ENCODE measurements at regions not wholly inside any gene's neighbourhood (a gene's known extent, or its start where the extent isn't known, plus 50 kb on each side); places are given as distances from the start of the nearest gene placed in this dataset.
"Not testable (repeated sequence)": the region's sequence is repeated elsewhere in the genome, so short reads cannot be mapped to it uniquely, and the experiment has no call there.

DNA sequence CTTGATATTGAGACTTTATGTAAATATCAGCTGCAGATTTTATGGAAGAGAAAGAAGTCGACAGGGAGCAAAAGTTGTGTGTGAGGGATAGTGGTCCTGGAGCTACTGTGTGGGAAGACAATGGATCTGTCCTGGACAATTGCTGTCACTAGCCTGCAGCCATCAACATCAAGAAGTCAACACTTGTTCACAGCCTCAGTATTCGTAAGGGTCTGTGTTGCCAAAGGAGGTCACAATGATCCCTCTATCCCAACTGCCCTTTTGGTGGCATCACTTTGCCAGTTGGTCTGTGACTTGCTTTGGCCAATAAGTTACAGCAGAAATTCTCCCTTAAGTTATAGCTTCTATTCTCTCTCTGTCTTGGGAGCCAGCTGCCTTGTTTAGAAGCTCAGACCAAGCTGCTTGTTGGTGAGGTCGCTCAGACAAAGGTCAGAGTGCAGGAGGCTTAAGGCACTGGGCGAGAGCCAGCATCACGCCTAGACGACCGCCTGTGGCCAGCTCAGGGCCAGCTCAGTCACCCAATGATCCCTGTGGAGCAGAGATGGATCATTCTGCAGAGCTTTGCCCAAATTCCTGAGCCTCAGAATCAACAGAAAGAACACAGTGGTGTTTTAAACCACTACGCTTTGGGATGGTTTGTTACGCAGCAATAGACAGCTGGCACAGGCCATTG is 134.9 kb downstream of the RHOU start:
- no peak for DNase-seq

GRCh38 chr1:228871314-228872061 is 136.2 kb downstream of the RHOU start:
- no peak for DNase-seq

DNA sequence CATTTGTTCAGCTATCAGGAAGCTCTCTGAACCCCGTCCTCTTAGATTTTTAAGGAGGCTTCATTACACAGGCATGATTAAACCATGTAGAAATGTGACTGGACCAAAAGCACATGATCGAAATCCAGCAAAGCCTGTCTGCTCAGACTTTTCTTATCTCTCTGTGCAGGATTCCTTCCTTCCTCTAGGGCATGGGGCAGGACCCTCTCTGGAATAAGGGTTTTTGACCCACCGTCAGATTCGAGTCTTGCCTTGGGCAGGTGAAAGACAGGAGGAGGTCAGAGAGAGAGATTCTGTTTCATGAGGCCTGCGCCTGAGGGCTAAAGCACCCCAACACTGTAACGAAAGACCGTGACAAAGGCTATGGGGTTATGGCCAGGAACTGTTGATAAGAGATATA is 136.8 kb downstream of the RHOU start:
- no peak for DNase-seq

DNA sequence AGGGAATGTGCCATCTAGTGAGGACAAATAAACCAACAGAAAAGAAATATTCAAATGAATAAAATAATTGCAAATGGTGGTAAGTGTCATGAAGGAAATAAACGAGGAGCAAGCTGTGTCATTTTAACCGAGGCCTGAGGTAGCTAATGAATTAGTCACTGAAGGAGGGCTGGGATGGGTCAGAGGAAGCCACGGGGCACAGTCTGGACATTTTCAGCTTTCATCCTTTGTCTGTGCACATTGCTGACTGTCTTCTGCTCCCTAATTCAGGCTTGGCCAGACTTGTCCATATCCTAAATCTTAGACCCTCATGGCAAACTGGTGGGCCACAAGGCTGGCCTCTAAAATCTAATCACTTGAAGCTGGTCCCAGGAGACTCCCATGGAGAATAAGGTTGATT is 138.4 kb downstream of the RHOU start:
- DNase-seq, result no peak

GRCh38 chr1:228875741-228876140 is 140.5 kb downstream of the RHOU start:
- no peak for DNase-seq

- DNase-seq, result no peak
Observed at GRCh38 chr1:228876187-228876586, 140.9 kb downstream of the RHOU start.

GRCh38 chr1:228879164-228879563 is 143.9 kb downstream of the RHOU start:
- no peak for DNase-seq

GRCh38 chr1:228882041-228882770 is 146.9 kb downstream of the RHOU start:
- no peak for DNase-seq

GRCh38 chr1:228882771-228883450 is 147.6 kb downstream of the RHOU start:
- no peak for DNase-seq

- DNase-seq, result no peak
Observed at GRCh38 chr1:228883535-228883934, 148.3 kb downstream of the RHOU start.

GRCh38 chr1:228884196-228884595 is 148.9 kb downstream of the RHOU start:
- DNase-seq, result no peak

- DNase-seq, result no peak
Observed at GRCh38 chr1:228884615-228885566, 149.6 kb downstream of the RHOU start.

GRCh38 chr1:228885845-228886244 is 150.6 kb downstream of the RHOU start:
- no peak for DNase-seq

DNA sequence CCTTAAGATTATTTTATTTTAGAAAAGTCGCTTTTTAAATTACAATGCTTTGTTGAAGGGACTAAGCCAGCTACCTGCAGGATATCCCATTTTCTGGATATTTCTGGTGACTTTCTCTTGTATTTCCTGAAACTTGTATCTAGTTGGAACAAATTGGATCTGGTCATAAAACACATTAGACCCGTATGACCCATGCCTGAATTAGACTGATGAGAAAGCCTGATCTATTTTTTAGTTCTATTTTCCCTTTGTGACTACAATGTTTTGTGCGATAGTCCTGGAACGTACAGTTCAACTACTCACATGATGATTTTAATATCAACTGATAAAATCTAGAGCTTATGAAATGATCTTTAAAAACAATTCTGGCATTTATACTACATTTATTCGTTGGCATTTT is 151.8 kb downstream of the RHOU start:
- no peak for DNase-seq

DNA sequence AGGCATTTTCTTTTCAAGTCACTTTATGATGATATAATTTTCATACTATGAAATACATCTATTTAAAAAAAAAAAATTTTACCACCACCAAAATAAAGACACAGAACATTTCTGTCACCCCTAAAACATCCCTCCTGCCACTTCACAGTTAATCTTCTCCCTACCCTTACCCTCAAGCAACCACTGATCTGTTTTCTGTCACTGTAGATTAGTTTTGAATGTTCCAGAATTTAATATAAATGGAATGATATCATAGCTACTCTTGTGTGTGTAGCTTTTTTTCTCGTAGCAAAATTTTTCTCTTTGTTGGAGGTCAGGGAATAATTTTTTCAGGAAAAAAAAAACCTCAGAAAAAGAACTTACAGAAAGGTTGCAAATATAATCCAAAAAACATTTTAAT is 152.7 kb downstream of the RHOU start:
- DNase-seq, result no peak

GRCh38 chr1:228889289-228889688 is 154.0 kb downstream of the RHOU start:
- no peak for DNase-seq

DNA sequence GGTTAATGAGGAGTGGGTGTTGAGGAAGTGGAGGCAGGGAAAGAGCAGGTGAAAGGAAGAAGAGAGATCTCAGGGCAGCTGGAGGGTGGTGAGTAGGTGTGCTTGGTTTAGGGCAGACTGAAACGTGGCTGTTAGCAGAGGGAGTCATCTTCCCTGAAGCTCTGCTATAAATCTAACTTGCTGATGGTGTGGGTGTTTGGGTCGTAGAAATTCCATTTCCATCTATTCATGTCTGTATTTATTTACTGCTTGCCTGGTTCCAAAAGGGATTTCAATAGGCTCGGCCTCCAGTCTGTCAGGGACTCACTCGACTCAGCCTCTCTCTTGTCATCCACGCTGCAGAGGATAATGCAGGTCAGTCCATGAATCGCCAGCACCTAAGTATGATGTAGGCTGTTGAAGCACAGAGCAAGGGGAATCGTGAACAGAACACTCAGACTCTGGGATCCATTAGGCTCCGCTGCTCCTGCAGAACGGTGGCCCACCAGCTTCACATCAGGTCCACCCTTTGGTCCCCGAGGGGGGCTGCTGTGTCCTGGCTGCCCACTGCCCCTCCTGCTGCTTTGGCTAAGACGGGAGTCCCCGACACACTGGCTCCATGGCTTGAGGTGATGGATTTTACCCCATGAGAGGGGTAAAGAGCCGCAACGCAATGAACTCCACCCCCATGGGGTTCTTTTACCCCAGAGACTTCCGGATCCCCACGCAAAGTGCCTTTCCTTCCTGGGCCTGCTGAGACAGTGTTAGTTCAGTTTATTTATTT is 156.2 kb downstream of the RHOU start:
- DNase-seq, result no peak

- not testable (repeated sequence) for DNase-seq
Observed at GRCh38 chr1:228892200-228892599, 156.9 kb downstream of the RHOU start.

GRCh38 chr1:228894442-228894989 is 159.2 kb downstream of the RHOU start:
- no peak for DNase-seq

DNA sequence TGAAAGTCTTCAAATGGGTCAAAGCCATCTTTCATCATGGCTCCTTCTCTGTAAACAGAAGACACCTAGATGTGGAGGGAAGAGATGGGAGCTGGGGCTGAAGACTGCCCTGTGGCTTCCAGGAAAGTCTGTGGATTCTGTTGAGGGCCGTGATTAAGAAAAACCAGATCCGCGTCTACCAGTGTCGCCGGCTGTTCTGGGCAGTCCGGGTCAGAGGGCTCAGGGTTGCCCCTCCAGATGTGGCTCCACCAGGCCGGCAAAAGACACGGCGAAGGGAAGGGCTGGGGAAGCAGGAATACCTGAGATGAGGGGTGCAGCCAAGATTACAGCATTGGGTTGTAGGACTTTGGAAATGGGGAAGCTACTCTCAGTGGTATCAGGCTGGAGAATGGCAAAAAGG is 162.6 kb downstream of the RHOU start:
- no peak for DNase-seq

GRCh38 chr1:228898582-228898992 is 163.3 kb downstream of the RHOU start:
- DNase-seq, result no peak
